Ishikawa (cell line): ENCODE measurements at regions not wholly inside any gene's neighbourhood (a gene's known extent, or its start where the extent isn't known, plus 50 kb on each side); places are given as distances from the start of the nearest gene placed in this dataset.

ENCODE experiments used
- EP300 ChIP-seq: IDR thresholded peaks from 2 replicates; pipeline ENCODE4 v1.6.1; 2012; ENCODE audit warnings: borderline replicate concordance
- NFIC ChIP-seq: IDR thresholded peaks from 2 replicates; pipeline ENCODE4 v1.6.1; 2012
- RAD21 ChIP-seq: IDR thresholded peaks from 2 replicates; pipeline ENCODE4 v1.6.1; 2012; ENCODE audit warnings: low read depth
- TAF1 ChIP-seq: IDR thresholded peaks from 2 replicates; pipeline ENCODE4 v1.6.1; 2012; ENCODE audit warnings: low read depth, mild to moderate bottlenecking
- TF ChIP-seq, protein P1 (sequence below): IDR thresholded peaks from 2 replicates; pipeline ENCODE4 v1.6.1; 2012
- TF ChIP-seq, protein P2 (sequence below): IDR thresholded peaks from 2 replicates; pipeline ENCODE4 v1.6.1; 2012; ENCODE audit warnings: low read depth, mild to moderate bottlenecking

DNA sequence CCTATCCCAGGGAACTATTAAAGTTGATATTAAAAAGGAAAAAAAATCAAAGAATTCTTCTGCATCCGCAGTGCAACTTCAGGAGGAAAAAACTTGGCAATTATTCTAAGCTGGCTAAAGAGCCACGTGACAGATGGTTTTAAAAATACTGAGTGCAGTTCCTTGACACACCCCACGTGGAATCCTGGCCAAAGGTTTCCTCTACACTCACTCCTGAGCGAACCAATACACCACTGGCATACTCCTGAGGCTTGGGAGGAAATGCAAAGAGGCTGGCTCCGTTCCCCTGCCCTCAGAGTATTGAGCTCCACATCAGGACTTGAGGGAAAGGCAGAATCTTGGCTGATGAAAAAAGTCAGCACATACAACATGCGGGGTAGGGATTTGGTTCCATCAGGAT is 133.8 kb upstream of the ATP6AP2 start:
- TF ChIP-seq NFIC (no peak), RAD21 (no peak), EP300 (no peak), TAF1 (no peak)
- TF ChIP-seq, protein P1, sequence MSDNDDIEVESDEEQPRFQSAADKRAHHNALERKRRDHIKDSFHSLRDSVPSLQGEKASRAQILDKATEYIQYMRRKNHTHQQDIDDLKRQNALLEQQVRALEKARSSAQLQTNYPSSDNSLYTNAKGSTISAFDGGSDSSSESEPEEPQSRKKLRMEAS: no peak
- TF ChIP-seq, protein P2, sequence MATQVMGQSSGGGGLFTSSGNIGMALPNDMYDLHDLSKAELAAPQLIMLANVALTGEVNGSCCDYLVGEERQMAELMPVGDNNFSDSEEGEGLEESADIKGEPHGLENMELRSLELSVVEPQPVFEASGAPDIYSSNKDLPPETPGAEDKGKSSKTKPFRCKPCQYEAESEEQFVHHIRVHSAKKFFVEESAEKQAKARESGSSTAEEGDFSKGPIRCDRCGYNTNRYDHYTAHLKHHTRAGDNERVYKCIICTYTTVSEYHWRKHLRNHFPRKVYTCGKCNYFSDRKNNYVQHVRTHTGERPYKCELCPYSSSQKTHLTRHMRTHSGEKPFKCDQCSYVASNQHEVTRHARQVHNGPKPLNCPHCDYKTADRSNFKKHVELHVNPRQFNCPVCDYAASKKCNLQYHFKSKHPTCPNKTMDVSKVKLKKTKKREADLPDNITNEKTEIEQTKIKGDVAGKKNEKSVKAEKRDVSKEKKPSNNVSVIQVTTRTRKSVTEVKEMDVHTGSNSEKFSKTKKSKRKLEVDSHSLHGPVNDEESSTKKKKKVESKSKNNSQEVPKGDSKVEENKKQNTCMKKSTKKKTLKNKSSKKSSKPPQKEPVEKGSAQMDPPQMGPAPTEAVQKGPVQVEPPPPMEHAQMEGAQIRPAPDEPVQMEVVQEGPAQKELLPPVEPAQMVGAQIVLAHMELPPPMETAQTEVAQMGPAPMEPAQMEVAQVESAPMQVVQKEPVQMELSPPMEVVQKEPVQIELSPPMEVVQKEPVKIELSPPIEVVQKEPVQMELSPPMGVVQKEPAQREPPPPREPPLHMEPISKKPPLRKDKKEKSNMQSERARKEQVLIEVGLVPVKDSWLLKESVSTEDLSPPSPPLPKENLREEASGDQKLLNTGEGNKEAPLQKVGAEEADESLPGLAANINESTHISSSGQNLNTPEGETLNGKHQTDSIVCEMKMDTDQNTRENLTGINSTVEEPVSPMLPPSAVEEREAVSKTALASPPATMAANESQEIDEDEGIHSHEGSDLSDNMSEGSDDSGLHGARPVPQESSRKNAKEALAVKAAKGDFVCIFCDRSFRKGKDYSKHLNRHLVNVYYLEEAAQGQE: no peak
